WTC11 (cell line): ENCODE measurements at regions not wholly inside any gene's neighbourhood (a gene's known extent, or its start where the extent isn't known, plus 50 kb on each side); places are given as distances from the start of the nearest gene placed in this dataset.

ENCODE experiments used
- ATAC-seq: fragments of 200-7000 bp; cut with Tn5 transposase; 2 replicates; pipeline ENCODE4 v1.10.0; 2021; ENCODE audit warnings: mild to moderate bottlenecking, moderate library complexity
- CTCF ChIA-PET: fragments of 300-600 bp; sonication (Branson Sonifier 250); formaldehyde crosslinking; loops from one replicate; lab custom pipeline; 2021; ENCODE audit warnings: antibody characterized with exemption; lab: Charles Lee
- POLR2A ChIA-PET: fragments of 350-600 bp; sonication (Branson Sonifier 250); formaldehyde crosslinking; loops from one replicate; lab custom pipeline; 2021; ENCODE audit warnings: antibody characterized with exemption; lab: Charles Lee
- DNase-seq: peaks from one replicate; pipeline ENCODE4 v3.0.0; 2021; ENCODE audit warnings: low spot score
- H3K27ac Mint-ChIP-seq: 2 replicates; pipeline ENCODE4 v1.8.0; 2021; ENCODE audit warnings: mixed read lengths
- H3K27me3 Mint-ChIP-seq: 2 replicates; pipeline ENCODE4 v1.8.0; 2021; ENCODE audit warnings: low read depth, mild to moderate bottlenecking, moderate library complexity, mixed read lengths
- H3K36me3 Mint-ChIP-seq: 2 replicates; pipeline ENCODE4 v1.8.0; 2021; ENCODE audit warnings: mixed read lengths
- H3K4me1 Mint-ChIP-seq: 2 replicates; pipeline ENCODE4 v1.8.0; 2022; ENCODE audit warnings: mixed read lengths
- H3K4me3 Mint-ChIP-seq: 2 replicates; pipeline ENCODE4 v1.8.0; 2021; ENCODE audit warnings: mild to moderate bottlenecking, moderate library complexity, mixed read lengths
- H3K9me3 Mint-ChIP-seq: 2 replicates; pipeline ENCODE4 v1.8.0; 2021; ENCODE audit warnings: mixed read lengths
- CREB1 ChIP-seq: sonication (generic); formaldehyde crosslinking; IDR thresholded peaks from 2 replicates; pipeline ENCODE4 v1.8.0; 2023; ENCODE audit warnings: mild to moderate bottlenecking, missing genetic modification reagents
- MXD4 ChIP-seq: fragments of 250-450 bp; sonication (Bioruptor Pico); IDR thresholded peaks from 2 replicates; pipeline ENCODE4 v1.8.0; 2021; ENCODE audit warnings: mild to moderate bottlenecking, moderate library complexity, borderline replicate concordance
- NFATC4 ChIP-seq: fragments of 250-450 bp; sonication (Bioruptor Pico); IDR thresholded peaks from 2 replicates; pipeline ENCODE4 v1.9.0; 2021; ENCODE audit warnings: mild to moderate bottlenecking
- NR2C2 ChIP-seq: sonication (generic); formaldehyde crosslinking; IDR thresholded peaks from 2 replicates; pipeline ENCODE4 v1.8.0; 2022; ENCODE audit warnings: mild to moderate bottlenecking, missing genetic modification reagents
- TEAD1 ChIP-seq: sonication (generic); formaldehyde crosslinking; IDR thresholded peaks from 2 replicates; pipeline ENCODE4 v1.8.0; 2022; ENCODE audit warnings: mild to moderate bottlenecking, missing genetic modification reagents
- ZNF396 ChIP-seq: fragments of 250-450 bp; sonication (Bioruptor Pico); IDR thresholded peaks from 2 replicates; pipeline ENCODE4 v1.8.0; 2021; ENCODE audit warnings: mild to moderate bottlenecking, moderate library complexity, borderline replicate concordance
- ZNF423 ChIP-seq: fragments of 250-450 bp; sonication (Bioruptor Pico); IDR thresholded peaks from 2 replicates; pipeline ENCODE4 v2.1.2; 2022; ENCODE audit warnings: mild to moderate bottlenecking, moderate library complexity
- TF ChIP-seq, protein P1 (sequence below): sonication (generic); formaldehyde crosslinking; IDR thresholded peaks from 2 replicates; pipeline ENCODE4 v1.8.0; 2022; ENCODE audit warnings: mild to moderate bottlenecking, missing genetic modification reagents
- TF ChIP-seq, protein P2 (sequence below): sonication (generic); formaldehyde crosslinking; conservative IDR thresholded peaks from 2 replicates; pipeline ENCODE4 v1.8.1; 2023; ENCODE audit warnings: mild to moderate bottlenecking, low read depth, missing genetic modification reagents, moderate library complexity
- TF ChIP-seq, protein P3 (sequence below): sonication (generic); formaldehyde crosslinking; IDR thresholded peaks from 2 replicates; pipeline ENCODE4 v1.8.1; 2023; ENCODE audit warnings: mild to moderate bottlenecking, missing genetic modification reagents, moderate library complexity
- TF ChIP-seq, protein P4 (sequence below): fragments of 250-450 bp; sonication (Bioruptor Pico); IDR thresholded peaks from 2 replicates; pipeline ENCODE4 v1.9.0; 2021; ENCODE audit warnings: mild to moderate bottlenecking, borderline replicate concordance
- TF ChIP-seq, protein P5 (sequence below): sonication (generic); formaldehyde crosslinking; conservative IDR thresholded peaks from 2 replicates; pipeline ENCODE4 v1.8.1; 2022; ENCODE audit warnings: mild to moderate bottlenecking, missing genetic modification reagents

DNA sequence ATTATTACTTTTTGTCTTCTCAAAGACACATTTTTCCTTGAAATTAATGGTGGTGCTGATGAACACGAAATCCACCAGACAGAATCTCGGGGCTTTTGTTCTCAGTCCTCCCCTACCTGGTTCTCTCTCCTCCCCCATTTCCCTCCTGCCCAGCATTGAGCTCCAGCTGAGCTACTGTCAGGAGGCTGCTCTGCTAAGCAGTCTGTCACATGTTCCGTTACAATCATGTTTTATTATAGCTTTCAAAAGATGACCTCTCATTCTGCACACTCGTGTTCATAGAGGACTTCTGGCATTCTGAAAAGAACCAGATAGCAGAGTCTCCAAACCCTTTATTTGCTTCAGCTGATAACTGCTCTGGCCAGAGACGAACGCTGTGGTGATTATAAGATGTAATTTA, 732.5 kb upstream of the RBFOX1 start (continued):
- TF ChIP-seq, protein P1, sequence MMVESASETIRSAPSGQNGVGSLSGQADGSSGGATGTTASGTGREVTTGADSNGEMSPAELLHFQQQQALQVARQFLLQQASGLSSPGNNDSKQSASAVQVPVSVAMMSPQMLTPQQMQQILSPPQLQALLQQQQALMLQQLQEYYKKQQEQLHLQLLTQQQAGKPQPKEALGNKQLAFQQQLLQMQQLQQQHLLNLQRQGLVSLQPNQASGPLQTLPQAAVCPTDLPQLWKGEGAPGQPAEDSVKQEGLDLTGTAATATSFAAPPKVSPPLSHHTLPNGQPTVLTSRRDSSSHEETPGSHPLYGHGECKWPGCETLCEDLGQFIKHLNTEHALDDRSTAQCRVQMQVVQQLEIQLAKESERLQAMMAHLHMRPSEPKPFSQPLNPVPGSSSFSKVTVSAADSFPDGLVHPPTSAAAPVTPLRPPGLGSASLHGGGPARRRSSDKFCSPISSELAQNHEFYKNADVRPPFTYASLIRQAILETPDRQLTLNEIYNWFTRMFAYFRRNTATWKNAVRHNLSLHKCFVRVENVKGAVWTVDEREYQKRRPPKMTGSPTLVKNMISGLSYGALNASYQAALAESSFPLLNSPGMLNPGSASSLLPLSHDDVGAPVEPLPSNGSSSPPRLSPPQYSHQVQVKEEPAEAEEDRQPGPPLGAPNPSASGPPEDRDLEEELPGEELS (CRISPR knock-in tag): no peak
- TF ChIP-seq, protein P2, sequence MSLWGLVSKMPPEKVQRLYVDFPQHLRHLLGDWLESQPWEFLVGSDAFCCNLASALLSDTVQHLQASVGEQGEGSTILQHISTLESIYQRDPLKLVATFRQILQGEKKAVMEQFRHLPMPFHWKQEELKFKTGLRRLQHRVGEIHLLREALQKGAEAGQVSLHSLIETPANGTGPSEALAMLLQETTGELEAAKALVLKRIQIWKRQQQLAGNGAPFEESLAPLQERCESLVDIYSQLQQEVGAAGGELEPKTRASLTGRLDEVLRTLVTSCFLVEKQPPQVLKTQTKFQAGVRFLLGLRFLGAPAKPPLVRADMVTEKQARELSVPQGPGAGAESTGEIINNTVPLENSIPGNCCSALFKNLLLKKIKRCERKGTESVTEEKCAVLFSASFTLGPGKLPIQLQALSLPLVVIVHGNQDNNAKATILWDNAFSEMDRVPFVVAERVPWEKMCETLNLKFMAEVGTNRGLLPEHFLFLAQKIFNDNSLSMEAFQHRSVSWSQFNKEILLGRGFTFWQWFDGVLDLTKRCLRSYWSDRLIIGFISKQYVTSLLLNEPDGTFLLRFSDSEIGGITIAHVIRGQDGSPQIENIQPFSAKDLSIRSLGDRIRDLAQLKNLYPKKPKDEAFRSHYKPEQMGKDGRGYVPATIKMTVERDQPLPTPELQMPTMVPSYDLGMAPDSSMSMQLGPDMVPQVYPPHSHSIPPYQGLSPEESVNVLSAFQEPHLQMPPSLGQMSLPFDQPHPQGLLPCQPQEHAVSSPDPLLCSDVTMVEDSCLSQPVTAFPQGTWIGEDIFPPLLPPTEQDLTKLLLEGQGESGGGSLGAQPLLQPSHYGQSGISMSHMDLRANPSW (CRISPR knock-in tag): no peak
- no peak for TF ChIP-seq ZNF423 (CRISPR knock-in tag)
- no peak for TF ChIP-seq NR2C2
- no peak for TF ChIP-seq ZNF396 (CRISPR knock-in tag)
- TF ChIP-seq MXD4 (CRISPR knock-in tag): no peak

DNA sequence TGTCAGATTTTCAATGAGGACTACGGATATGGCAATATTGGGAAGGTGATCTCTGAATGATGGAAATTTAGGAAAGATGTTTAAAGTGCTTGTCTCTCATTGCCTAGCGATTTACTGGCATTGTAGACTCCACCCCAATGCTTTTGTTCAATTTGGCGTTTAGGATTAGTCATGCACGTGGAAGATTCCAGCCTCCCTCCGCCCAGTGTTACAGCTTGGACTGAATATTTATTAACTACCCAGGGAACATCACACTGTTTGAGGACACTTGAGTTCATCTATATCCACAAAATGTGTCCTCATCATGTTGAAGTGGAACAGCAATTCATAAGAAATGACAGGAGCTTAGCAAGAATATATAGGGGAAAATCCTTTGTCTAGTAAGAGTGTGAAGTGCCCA, 738.8 kb upstream of the RBFOX1 start:
- ChIA-PET CTCF (no interaction called here), POLR2A (no interaction called here)
- no peaks in the 10 kb centered on the region for H3K4me1 Mint-ChIP-seq
- H3K9me3 Mint-ChIP-seq: peaks cover 78% of the 10 kb centered on the region
- peaks cover 7% of the 10 kb centered on the region for H3K27me3 Mint-ChIP-seq
- TF ChIP-seq NFATC4 (CRISPR knock-in tag) (no peak), CREB1 (CRISPR knock-in tag) (no peak)
- no peak for ATAC-seq
- no peak for DNase-seq
- H3K36me3 Mint-ChIP-seq: peaks cover 72% of the 10 kb centered on the region
- no peak overlapping the region for H3K27ac Mint-ChIP-seq
- H3K4me3 Mint-ChIP-seq: no peak overlapping the region

DNA sequence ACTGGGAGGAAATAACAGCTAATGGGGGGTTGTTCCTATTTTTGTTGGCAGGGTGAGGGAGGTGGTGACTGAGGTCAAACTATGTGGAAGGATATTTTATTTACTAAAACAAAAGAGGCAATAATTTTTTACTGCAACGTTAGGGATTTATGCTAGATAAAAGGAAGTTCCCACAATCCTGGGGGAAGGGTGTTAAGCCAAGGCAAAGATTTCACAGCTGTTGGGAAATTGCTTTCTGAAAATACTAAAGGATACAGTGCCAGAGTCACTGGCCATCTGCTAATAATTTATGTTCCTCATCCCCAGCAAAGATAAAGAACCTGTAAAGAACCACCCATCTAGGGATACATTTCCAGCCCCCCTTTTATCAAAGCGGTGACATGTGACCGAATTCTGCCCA, 756.0 kb upstream of the RBFOX1 start:
- peaks cover 71% of the 10 kb centered on the region for H3K36me3 Mint-ChIP-seq
- TF ChIP-seq, protein P3, sequence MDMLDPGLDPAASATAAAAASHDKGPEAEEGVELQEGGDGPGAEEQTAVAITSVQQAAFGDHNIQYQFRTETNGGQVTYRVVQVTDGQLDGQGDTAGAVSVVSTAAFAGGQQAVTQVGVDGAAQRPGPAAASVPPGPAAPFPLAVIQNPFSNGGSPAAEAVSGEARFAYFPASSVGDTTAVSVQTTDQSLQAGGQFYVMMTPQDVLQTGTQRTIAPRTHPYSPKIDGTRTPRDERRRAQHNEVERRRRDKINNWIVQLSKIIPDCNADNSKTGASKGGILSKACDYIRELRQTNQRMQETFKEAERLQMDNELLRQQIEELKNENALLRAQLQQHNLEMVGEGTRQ: no peak
- no peak for TF ChIP-seq TEAD1
- TF ChIP-seq, protein P4, sequence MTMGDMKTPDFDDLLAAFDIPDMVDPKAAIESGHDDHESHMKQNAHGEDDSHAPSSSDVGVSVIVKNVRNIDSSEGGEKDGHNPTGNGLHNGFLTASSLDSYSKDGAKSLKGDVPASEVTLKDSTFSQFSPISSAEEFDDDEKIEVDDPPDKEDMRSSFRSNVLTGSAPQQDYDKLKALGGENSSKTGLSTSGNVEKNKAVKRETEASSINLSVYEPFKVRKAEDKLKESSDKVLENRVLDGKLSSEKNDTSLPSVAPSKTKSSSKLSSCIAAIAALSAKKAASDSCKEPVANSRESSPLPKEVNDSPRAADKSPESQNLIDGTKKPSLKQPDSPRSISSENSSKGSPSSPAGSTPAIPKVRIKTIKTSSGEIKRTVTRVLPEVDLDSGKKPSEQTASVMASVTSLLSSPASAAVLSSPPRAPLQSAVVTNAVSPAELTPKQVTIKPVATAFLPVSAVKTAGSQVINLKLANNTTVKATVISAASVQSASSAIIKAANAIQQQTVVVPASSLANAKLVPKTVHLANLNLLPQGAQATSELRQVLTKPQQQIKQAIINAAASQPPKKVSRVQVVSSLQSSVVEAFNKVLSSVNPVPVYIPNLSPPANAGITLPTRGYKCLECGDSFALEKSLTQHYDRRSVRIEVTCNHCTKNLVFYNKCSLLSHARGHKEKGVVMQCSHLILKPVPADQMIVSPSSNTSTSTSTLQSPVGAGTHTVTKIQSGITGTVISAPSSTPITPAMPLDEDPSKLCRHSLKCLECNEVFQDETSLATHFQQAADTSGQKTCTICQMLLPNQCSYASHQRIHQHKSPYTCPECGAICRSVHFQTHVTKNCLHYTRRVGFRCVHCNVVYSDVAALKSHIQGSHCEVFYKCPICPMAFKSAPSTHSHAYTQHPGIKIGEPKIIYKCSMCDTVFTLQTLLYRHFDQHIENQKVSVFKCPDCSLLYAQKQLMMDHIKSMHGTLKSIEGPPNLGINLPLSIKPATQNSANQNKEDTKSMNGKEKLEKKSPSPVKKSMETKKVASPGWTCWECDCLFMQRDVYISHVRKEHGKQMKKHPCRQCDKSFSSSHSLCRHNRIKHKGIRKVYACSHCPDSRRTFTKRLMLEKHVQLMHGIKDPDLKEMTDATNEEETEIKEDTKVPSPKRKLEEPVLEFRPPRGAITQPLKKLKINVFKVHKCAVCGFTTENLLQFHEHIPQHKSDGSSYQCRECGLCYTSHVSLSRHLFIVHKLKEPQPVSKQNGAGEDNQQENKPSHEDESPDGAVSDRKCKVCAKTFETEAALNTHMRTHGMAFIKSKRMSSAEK (CRISPR knock-in tag): no peak
- TF ChIP-seq, protein P5, sequence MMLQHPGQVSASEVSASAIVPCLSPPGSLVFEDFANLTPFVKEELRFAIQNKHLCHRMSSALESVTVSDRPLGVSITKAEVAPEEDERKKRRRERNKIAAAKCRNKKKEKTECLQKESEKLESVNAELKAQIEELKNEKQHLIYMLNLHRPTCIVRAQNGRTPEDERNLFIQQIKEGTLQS (CRISPR knock-in tag): no peak
- H3K27me3 Mint-ChIP-seq: peaks cover 6% of the 10 kb centered on the region
- H3K9me3 Mint-ChIP-seq: peaks cover 71% of the 10 kb centered on the region
- ChIA-PET POLR2A (no interaction called here), CTCF (no interaction called here)
- H3K27ac Mint-ChIP-seq: no peak overlapping the region
- H3K4me3 Mint-ChIP-seq: no peak overlapping the region
- H3K4me1 Mint-ChIP-seq: no peaks in the 10 kb centered on the region
- DNase-seq (no peak), ATAC-seq (no peak)
